Mammary epithelial cell (primary cell): ENCODE measurements at regions not wholly inside any gene's neighbourhood (a gene's known extent, or its start where the extent isn't known, plus 50 kb on each side); places are given as distances from the start of the nearest gene placed in this dataset.

Experiments
- CTCF ChIP-seq, 2 donors: IDR thresholded peaks in 1 of 2; conservative IDR thresholded peaks in 1 of 2; 2 replicates each; pipeline ENCODE4 v1.5.1; 2011 to 2012; ENCODE audit warnings: inconsistent platforms in 2 of 2, low read length in 2 of 2, mild to moderate bottlenecking in 2 of 2, control low read depth in 1 of 2, low read depth in 1 of 2; ENCODE audit not compliant: insufficient read depth in 1 of 2; ENCODE audit errors: extremely low read depth in 1 of 2
- EZH2 ChIP-seq: IDR thresholded peaks from 2 replicates; pipeline ENCODE4 v1.6.1; 2012; ENCODE audit warnings: low read length, inconsistent platforms, borderline replicate concordance

GRCh38 chr11:97973352-97973857 lies 1047.3 kb upstream of the CNTN5 start:
- TF ChIP-seq CTCF (conservative IDR thresholded peaks at IDR 0.05 in 1 of 2, IDR thresholded peaks at IDR 0.05 in 1 of 2; ENCODE audit: extremely low read depth in 1 of 2, insufficient read depth in 1 of 2, low read depth in 1 of 2, low read length in 2 of 2) (no peak), EZH2 (no peak)
